HCT116 (cell line): ENCODE measurements at regions not wholly inside any gene's neighbourhood (a gene's known extent, or its start where the extent isn't known, plus 50 kb on each side); places are given as distances from the start of the nearest gene placed in this dataset.

Experiments
- ATAC-seq: fragments of 200-7000 bp; cut with Tn5 transposase; 2 replicates; pipeline ENCODE4 v1.9.1; 2020; ENCODE audit warnings: mild to moderate bottlenecking, moderate library complexity
- BruUV-seq: library from RNA; stranded (reverse); fragments of 400-500 nt; replicated peaks from 2 replicates; lab custom pipeline; 2021; lab: Mats Ljungman, UMichigan
- CTCF ChIA-PET: fragments of 300-600 bp; sonication (Branson Sonifier 250); formaldehyde crosslinking; loops from one replicate; lab custom pipeline; 2021; ENCODE audit warnings: antibody characterized with exemption; lab: Charles Lee
- POLR2A ChIA-PET: fragments of 300-600, 350-600 bp; sonication (Branson Sonifier 250); formaldehyde crosslinking; loops from one replicate; lab custom pipeline; 2021; ENCODE audit warnings: antibody characterized with exemption; lab: Charles Lee
- RAD21 ChIA-PET, 2 experiments: fragments of 300-600 bp; sonication (Branson Sonifier 250); formaldehyde crosslinking; loops; one replicate each; lab custom pipeline; 2023; ENCODE audit warnings: low total read pairs in 2 of 2; ENCODE audit not compliant: uncharacterized antibody in 2 of 2, unreplicated experiment in 2 of 2, low non-redundant PET in 1 of 2; lab: Charles Lee
- DNase-seq: peaks from one replicate; pipeline ENCODE4 v3.0.0-alpha.2; 2010; ENCODE audit warnings: low read depth, low spot score
- H2AFZ ChIP-seq: fragments of 200-600 bp; shearing (Covaris generic), sonication (generic); 2 replicates; pipeline ENCODE4 v1.6.1; 2017; ENCODE audit warnings: low read depth, mixed run types, mixed read lengths, antibody characterized with exemption, low read length; ENCODE audit not compliant: poor library complexity, severe bottlenecking
- H3K27ac ChIP-seq: 2 replicates; pipeline ENCODE4 v1.5.1; 2012; ENCODE audit warnings: low read depth, low read length
- H3K27me3 ChIP-seq: fragments of 200-600 bp; sonication (generic); 2 replicates; pipeline ENCODE4 v1.6.1; 2016; ENCODE audit warnings: mixed run types, low read length, mixed read lengths; ENCODE audit not compliant: insufficient read depth
- H3K36me3 ChIP-seq, 2 experiments: fragments of 200-500 bp in 1 of 2; fragments of 200-600 bp in 1 of 2; sonication (Bioruptor generic) in 1 of 2; sonication (generic) in 1 of 2; 2 replicates each; pipeline versions ENCODE4 v1.5.1 to v1.6.1; 2014 to 2016; ENCODE audit warnings: low read length in 2 of 2, inconsistent platforms in 1 of 2, mixed read lengths in 1 of 2, mixed run types in 1 of 2; ENCODE audit not compliant: insufficient read depth in 2 of 2, control insufficient read depth in 1 of 2
- H3K4me1 ChIP-seq, 2 experiments: fragments of 200-600 bp in 1 of 2; sonication (generic) in 1 of 2; 2 replicates each; pipeline versions ENCODE4 v1.5.1 to v1.6.1; 2012 to 2017; ENCODE audit warnings: low read length in 2 of 2, inconsistent platforms in 1 of 2, mild to moderate bottlenecking in 1 of 2, mixed read lengths in 1 of 2, mixed run types in 1 of 2, moderate library complexity in 1 of 2; ENCODE audit not compliant: insufficient read depth in 2 of 2, control insufficient read depth in 1 of 2
- H3K4me2 ChIP-seq: fragments of 200-600 bp; sonication (generic); 2 replicates; pipeline ENCODE4 v1.6.1; 2017; ENCODE audit warnings: mixed run types, low read length, mixed read lengths
- H3K4me3 ChIP-seq, 2 experiments: fragments of 200-600 bp in 1 of 2; sonication (generic) in 1 of 2; replicated peaks in 1 of 2; 2 replicates each; pipeline ENCODE4 v1.5.1; 2011 to 2016; ENCODE audit warnings: low read length in 2 of 2, control low read depth in 1 of 2, low read depth in 1 of 2, mild to moderate bottlenecking in 1 of 2, mixed read lengths in 1 of 2, mixed run types in 1 of 2
- H3K79me2 ChIP-seq: fragments of 200-600 bp; sonication (generic); 2 replicates; pipeline ENCODE4 v1.6.1; 2017; ENCODE audit warnings: mild to moderate bottlenecking, mixed run types, low read length, moderate library complexity, mixed read lengths; ENCODE audit not compliant: insufficient read depth
- H3K9ac ChIP-seq: fragments of 200-600 bp; sonication (generic); 2 replicates; pipeline ENCODE4 v1.6.1; 2016; ENCODE audit warnings: low read length, mixed read lengths
- H3K9me2 ChIP-seq: fragments of 200-600 bp; sonication (generic), shearing (Covaris generic); 2 replicates; pipeline ENCODE4 v1.6.1; 2017; ENCODE audit warnings: mixed run types, mild to moderate bottlenecking, moderate library complexity; ENCODE audit not compliant: insufficient read depth
- H3K9me3 ChIP-seq, 2 experiments: fragments of 200-500 bp in 1 of 2; fragments of 200-600 bp in 1 of 2; sonication (Bioruptor generic) in 1 of 2; sonication (generic) in 1 of 2; 2 replicates each; pipeline ENCODE4 v1.6.1; 2014 to 2017; ENCODE audit warnings: low read length in 2 of 2, mixed read lengths in 2 of 2, inconsistent platforms in 1 of 2, low read depth in 1 of 2, mild to moderate bottlenecking in 1 of 2, mixed run types in 1 of 2, moderate library complexity in 1 of 2; ENCODE audit not compliant: control insufficient read depth in 1 of 2, insufficient read depth in 1 of 2
- H4K20me1 ChIP-seq: fragments of 200-600 bp; sonication (generic), shearing (Covaris generic); 2 replicates; pipeline ENCODE4 v1.6.1; 2017; ENCODE audit warnings: mixed run types, mild to moderate bottlenecking, moderate library complexity; ENCODE audit not compliant: insufficient read depth
- ATF3 ChIP-seq: IDR thresholded peaks from 2 replicates; pipeline ENCODE4 v1.6.1; 2012
- CEBPB ChIP-seq: IDR thresholded peaks from 2 replicates; pipeline ENCODE4 v1.6.1; 2012; ENCODE audit warnings: low read depth
- CTCF ChIP-seq, 3 experiments: fragments of 200-600 bp in 1 of 3; sonication (generic) in 1 of 3; IDR thresholded peaks in 2 of 3; conservative IDR thresholded peaks in 1 of 3; 2 replicates each; pipeline ENCODE4 v1.5.1; 2012 to 2017; ENCODE audit warnings: low read depth in 2 of 3, low read length in 2 of 3, antibody characterized with exemption in 1 of 3, borderline replicate concordance in 1 of 3, control low read depth in 1 of 3, mild to moderate bottlenecking in 1 of 3, mixed read lengths in 1 of 3, mixed run types in 1 of 3, moderate library complexity in 1 of 3; ENCODE audit not compliant: insufficient read depth in 1 of 3
- EGR1 ChIP-seq: IDR thresholded peaks from 2 replicates; pipeline ENCODE4 v1.6.1; 2012; ENCODE audit warnings: low read depth
- EZH2 ChIP-seq: fragments of 200-600 bp; sonication (generic); IDR thresholded peaks from 2 replicates; pipeline ENCODE4 v1.6.1; 2017; ENCODE audit warnings: antibody characterized with exemption, mixed run types
- JUND ChIP-seq: IDR thresholded peaks from 2 replicates; pipeline ENCODE4 v1.6.1; 2012
- MAX ChIP-seq: IDR thresholded peaks from 2 replicates; pipeline ENCODE4 v1.6.1; 2012
- POLR2A ChIP-seq: IDR thresholded peaks from 2 replicates; pipeline ENCODE4 v1.7.0; 2011; ENCODE audit warnings: borderline replicate concordance; ENCODE audit not compliant: insufficient read depth, insufficient read length; ENCODE audit errors: extremely low read depth
- POLR2AphosphoS5 ChIP-seq: IDR thresholded peaks from 2 replicates; pipeline ENCODE4 v1.6.1; 2011; ENCODE audit warnings: mild to moderate bottlenecking, low read depth, low read length, moderate library complexity
- RAD21 ChIP-seq: IDR thresholded peaks from 2 replicates; pipeline ENCODE4 v1.6.1; 2012; ENCODE audit warnings: low read depth, mild to moderate bottlenecking
- REST ChIP-seq: IDR thresholded peaks from 2 replicates; pipeline ENCODE4 v1.6.1; 2012; ENCODE audit warnings: low read depth
- SRF ChIP-seq: IDR thresholded peaks from 2 replicates; pipeline ENCODE4 v1.6.1; 2012; ENCODE audit warnings: low read depth
- YY1 ChIP-seq: IDR thresholded peaks from 2 replicates; pipeline ENCODE4 v1.6.1; 2011; ENCODE audit warnings: low read length, low read depth, moderate library complexity, mild to moderate bottlenecking; ENCODE audit not compliant: insufficient replicate concordance; ENCODE audit errors: extremely low read depth
- ZFX ChIP-seq: fragments of 450-650 bp; IDR thresholded peaks from 2 replicates; pipeline ENCODE4 v1.6.1; 2017
- intact Hi-C: fragments of 100-400 bp; cut with micrococcal nuclease; formaldehyde crosslinking; loops from 2 replicates; pipeline ENCODE4 v1.10.0; 2022

- no peak for TF ChIP-seq REST
- no peak for TF ChIP-seq EZH2
- no peak for TF ChIP-seq CEBPB
- TF ChIP-seq SRF, result no peak
Observed at GRCh38 chr3:193145248-193145647, 95.8 kb upstream of the PLAAT1 start (continued).

GRCh38 chr3:193148688-193149473 lies 92.1 kb upstream of the PLAAT1 start:
- no peaks in the 10 kb centered on the region for H3K79me2 ChIP-seq
- no peak overlapping the region for H3K27ac ChIP-seq
- DNase-seq, result no peak
- no TSS peak for BruUV-seq
- no peak overlapping the region for H3K9ac ChIP-seq
- no peak for ATAC-seq
- H3K4me1 ChIP-seq, result no peaks in the 10 kb centered on the region
- ChIA-PET POLR2A (no interaction called here), CTCF (no interaction called here), RAD21 (no interaction called here)
- no peaks in the 10 kb centered on the region for H3K9me2 ChIP-seq
- H3K36me3 ChIP-seq, result no peaks in the 10 kb centered on the region
- no peak overlapping the region for H3K4me3 ChIP-seq
- H3K9me3 ChIP-seq, result no peaks in the 10 kb centered on the region
- no peak overlapping the region for H3K4me2 ChIP-seq
- H2AFZ ChIP-seq, result no peak overlapping the region
- 0 out of 2 replicates have a peak, but pooled peaks cover 14% of the 10 kb centered on the region for H3K27me3 ChIP-seq
- intact Hi-C loops, result no loop called here
- no peaks in the 10 kb centered on the region for H4K20me1 ChIP-seq
- TF ChIP-seq CTCF (IDR thresholded peaks at IDR 0.05 in 2 of 3, conservative IDR thresholded peaks at IDR 0.05 in 1 of 3; ENCODE audit: borderline replicate concordance in 1 of 3, insufficient read depth in 1 of 3, low read depth in 2 of 3, low read length in 2 of 3), result no peak
- TF ChIP-seq REST, result no peak
- TF ChIP-seq MAX, result no peak
- no peak for TF ChIP-seq YY1
- no peak for TF ChIP-seq ZFX
- TF ChIP-seq EGR1, result no peak
- TF ChIP-seq RAD21, result no peak
- TF ChIP-seq POLR2A, result no peak
- no peak for TF ChIP-seq ATF3
- TF ChIP-seq JUND, result no peak
- no peak for TF ChIP-seq POLR2AphosphoS5
